ENCODE measurements at regions not wholly inside any gene's neighbourhood (a gene's known extent, or its start where the extent isn't known, plus 50 kb on each side); places are given as distances from the start of the nearest gene placed in this dataset.

DNA sequence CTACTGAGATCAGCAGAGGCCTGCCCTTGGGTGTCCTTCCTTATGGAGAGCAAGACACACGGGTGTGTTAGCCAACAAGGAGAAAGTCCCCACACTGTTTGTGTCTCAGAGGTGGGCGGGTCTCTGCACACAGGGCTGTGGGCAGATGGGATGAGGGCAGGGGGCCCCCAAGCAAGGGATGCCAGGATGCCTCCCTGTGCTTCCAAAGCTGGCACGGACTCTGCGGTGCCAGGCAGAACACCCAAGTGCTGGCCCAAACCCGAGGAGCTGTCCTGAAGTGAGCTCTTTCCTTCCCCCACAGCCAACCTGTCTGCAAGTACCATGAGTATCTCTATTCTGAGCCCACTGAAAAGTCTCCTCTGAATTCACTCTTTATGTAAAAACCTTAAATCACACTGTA is 273.3 kb downstream of the CTTN start:
- TF ChIP-seq, protein P1, sequence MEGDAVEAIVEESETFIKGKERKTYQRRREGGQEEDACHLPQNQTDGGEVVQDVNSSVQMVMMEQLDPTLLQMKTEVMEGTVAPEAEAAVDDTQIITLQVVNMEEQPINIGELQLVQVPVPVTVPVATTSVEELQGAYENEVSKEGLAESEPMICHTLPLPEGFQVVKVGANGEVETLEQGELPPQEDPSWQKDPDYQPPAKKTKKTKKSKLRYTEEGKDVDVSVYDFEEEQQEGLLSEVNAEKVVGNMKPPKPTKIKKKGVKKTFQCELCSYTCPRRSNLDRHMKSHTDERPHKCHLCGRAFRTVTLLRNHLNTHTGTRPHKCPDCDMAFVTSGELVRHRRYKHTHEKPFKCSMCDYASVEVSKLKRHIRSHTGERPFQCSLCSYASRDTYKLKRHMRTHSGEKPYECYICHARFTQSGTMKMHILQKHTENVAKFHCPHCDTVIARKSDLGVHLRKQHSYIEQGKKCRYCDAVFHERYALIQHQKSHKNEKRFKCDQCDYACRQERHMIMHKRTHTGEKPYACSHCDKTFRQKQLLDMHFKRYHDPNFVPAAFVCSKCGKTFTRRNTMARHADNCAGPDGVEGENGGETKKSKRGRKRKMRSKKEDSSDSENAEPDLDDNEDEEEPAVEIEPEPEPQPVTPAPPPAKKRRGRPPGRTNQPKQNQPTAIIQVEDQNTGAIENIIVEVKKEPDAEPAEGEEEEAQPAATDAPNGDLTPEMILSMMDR (IDR thresholded peaks at IDR 0.05; ENCODE audit: low read depth, low read length, missing input control): no peak
- TF ChIP-seq, protein P2, sequence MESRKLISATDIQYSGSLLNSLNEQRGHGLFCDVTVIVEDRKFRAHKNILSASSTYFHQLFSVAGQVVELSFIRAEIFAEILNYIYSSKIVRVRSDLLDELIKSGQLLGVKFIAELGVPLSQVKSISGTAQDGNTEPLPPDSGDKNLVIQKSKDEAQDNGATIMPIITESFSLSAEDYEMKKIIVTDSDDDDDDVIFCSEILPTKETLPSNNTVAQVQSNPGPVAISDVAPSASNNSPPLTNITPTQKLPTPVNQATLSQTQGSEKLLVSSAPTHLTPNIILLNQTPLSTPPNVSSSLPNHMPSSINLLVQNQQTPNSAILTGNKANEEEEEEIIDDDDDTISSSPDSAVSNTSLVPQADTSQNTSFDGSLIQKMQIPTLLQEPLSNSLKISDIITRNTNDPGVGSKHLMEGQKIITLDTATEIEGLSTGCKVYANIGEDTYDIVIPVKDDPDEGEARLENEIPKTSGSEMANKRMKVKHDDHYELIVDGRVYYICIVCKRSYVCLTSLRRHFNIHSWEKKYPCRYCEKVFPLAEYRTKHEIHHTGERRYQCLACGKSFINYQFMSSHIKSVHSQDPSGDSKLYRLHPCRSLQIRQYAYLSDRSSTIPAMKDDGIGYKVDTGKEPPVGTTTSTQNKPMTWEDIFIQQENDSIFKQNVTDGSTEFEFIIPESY (IDR thresholded peaks at IDR 0.05): no peak

Measured in liver (tissue), 2 donors.